GM18505 (cell line): ENCODE measurements at regions not wholly inside any gene's neighbourhood (a gene's known extent, or its start where the extent isn't known, plus 50 kb on each side); places are given as distances from the start of the nearest gene placed in this dataset.
"Not testable (repeated sequence)": the region's sequence is repeated elsewhere in the genome, so short reads cannot be mapped to it uniquely, and the experiment has no call there.

Source experiments
- ATAC-seq: cut with Tn5 transposase; IDR thresholded peaks from one replicate; pipeline ENCODE4 v1.9.1; 2021; ENCODE audit not compliant: unreplicated experiment
- POLR2A ChIP-seq: IDR thresholded peaks from 4 replicates; pipeline ENCODE4 v1.6.1; 2011; ENCODE audit warnings: borderline replicate concordance; ENCODE audit not compliant: insufficient read depth, insufficient read length; ENCODE audit errors: extremely low read depth

DNA sequence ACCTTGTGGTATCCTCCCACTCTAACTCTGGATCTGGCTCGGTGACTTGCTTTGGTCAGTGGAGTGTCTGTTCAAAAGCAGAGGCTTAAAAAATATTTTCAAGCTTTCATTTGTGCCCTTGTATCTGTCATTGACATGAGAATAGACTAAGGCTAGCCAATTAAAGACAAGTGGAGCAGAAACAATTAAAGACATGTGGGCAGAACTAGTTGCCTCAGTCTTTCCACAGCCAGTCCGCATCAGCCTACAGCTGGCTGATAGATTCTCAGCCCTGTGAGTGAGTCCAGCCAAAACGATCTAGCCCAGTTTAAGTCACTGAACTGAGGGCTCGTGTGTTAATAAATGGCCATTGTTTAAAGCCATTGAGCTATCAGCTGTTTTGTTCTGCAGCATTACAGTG, 185.2 kb upstream of the DGKB start:
- no peak for ATAC-seq
- TF ChIP-seq POLR2A: no peak

DNA sequence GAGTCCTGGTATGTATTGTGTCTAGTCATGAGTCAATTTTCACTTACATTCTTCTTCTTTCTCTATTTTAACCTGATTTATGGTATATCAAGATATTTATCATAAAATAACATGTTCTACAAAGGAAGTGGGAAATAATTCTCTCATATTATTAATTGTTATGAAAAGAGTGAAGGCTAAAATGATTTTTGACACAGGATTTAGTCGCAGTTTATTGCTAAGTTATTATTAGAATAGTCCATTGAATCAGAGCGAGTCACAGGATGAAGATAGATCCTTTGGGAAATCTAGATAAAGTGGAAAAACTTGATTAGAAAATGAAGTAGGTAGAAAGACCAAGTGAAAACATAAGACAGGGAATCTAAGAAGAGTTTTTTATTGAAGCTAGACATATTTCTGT, 184.3 kb upstream of the DGKB start:
- ATAC-seq: no peak
- no peak for TF ChIP-seq POLR2A

DNA sequence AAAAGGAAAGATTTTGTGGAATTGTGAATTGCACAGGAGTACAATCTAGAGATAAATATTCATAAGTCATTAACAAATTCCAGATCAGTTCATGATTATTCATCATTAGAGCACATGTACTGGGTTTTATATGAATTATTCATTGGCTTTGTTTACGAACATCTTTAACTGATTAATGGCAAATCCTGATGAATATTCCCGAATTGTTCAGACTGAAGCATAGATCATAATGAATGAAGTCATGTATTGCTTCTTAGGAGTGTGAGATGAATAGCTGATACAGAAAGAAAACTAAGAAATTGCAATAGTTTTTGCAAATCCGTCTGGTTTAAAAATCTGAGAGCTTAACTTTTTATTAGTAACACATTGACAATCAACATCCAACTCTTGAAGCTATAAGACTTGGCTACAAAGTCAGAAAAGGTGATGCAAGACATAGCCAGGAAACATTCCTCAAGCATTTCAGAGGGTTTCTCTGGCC, 183.6 kb upstream of the DGKB start:
- ATAC-seq: no peak
- TF ChIP-seq POLR2A: no peak

DNA sequence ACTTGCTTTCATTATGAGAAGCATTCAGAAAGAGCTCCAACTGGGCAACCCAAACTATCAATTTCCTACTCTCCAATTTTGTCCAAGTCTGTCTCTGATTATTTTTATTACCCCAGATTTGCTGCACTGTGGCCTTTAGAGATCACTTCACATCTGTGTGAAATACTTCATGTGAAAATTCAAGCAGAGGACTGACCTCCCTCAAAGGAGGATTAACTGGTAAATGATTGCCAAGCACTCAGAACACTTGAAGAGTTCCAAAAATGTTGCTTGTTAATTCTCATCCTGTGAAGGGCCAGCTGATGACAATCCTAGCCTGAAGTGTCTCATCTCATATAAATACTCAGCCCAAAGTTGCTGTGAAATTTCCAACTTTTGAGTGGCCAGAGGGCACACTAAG, 182.8 kb upstream of the DGKB start:
- TF ChIP-seq POLR2A: no peak
- no peak for ATAC-seq

DNA sequence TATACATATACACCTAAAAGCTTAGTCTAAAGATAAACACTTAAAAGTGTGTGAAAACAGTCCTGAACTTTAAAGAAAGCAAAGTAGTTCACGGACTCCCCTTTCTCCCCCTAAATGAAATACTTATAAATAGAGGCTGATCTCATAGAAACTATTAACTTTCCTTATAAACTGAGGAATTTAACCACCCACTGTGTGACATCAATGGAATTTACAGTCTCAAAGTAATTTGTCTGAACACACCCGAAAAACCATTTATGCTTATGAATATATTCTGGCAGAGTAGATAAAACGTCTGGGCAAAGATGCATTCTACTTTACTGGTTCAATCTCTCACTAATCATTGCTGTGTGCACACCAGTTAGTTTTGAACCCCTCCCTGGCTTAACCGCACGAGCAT, 181.8 kb upstream of the DGKB start:
- TF ChIP-seq POLR2A: no peak

DNA sequence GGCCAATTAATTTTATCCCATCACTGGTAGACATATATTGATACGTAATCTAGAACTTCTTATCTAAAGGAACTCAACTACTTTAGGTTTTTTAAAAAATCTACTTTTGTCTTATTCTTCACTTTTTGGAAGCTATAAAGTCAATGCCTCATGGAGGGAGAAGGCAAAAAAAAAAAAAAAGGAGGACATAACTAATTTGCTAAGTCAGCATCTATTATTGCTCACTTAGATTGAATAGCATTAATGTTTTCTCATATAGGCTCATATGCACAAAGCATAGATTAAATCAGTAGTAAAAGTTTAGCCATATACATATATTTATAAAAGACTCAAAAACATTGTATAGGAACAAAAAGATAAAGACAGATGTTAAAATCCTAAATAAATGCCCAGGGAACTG, 179.3 kb upstream of the DGKB start:
- TF ChIP-seq POLR2A: no peak
- no peak for ATAC-seq

More for the DNA sequence above, 181.8 kb upstream of the DGKB start:
- no peak for ATAC-seq

DNA sequence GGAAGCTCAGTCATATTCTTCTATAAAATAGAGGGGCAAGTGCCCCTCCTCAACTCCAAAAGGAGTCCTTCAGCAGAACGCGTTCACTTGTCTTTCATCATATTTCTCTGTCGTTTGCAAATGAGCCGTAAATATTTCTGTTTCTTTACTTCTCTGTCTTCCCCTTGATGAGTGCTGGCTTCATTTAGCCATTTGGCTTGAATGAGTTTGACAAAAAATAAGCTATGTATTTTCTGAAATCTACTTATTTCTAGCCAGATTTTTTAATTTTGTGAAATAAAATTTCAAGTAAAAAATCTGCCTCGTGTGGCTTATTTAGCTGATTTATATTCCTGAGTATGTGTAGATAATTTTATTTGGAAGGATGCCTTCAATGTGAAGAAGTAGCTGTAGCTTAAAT, 170.8 kb upstream of the DGKB start:
- ATAC-seq: no peak
- TF ChIP-seq POLR2A: no peak

DNA sequence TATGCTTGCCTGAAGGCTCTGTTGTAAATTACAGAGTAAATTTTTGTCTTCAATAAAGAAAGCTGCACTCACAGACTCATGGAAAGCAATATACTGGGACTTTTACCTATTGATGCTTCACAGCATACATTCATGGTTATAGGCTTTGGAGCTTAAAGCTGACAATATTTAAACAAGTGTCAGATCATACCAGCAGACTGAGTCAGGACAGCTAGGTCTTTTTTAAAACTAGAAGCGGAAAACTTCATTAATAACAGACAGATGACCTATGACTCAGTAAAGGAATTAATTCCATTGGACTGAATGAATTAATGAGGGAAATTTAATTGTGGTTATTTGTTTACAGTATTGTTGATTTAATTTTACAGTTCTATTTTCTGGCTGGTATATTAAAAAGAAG, 165.8 kb upstream of the DGKB start:
- TF ChIP-seq POLR2A: no peak
- ATAC-seq: no peak

DNA sequence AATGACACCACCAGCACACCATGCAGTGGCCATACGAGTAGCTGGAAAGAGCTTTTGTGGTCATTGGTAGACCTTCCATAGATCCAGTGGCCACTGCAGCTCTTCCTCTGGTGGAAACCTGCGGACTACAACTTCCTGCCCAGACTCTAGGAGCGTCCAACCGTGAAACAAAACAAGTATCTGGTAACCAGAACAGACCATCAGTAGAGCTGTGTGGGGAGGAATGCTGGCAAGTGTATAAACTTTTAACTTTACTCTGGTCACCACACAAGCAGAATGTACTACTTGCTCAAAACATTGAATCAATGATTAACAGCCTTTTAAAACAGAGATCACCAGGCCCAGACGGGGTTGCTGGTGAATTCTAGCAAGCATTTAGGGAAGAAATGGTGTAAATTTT, 154.7 kb upstream of the DGKB start:
- no peak for ATAC-seq

DNA sequence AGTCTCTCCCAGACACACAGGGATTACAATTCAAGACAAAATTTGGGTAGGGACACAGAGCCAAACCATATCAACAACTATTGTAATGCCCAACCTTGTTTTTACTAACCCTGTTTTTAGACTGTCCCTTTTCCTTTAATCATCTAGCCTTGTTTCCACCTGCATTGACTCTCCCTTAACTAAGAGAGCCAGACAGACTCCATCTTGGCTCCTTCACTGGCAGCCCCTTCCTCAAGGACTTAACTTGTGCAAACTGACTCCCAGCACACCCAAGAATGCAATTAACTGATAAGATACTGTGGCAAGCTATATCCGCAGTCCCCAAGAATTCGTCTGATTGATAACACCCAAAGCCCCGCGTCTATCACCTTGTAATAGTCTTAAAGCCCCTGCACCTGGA, 151.8 kb upstream of the DGKB start:
- not testable (repeated sequence) for ATAC-seq

More for the DNA sequence above, 154.7 kb upstream of the DGKB start:
- TF ChIP-seq POLR2A: no peak

DNA sequence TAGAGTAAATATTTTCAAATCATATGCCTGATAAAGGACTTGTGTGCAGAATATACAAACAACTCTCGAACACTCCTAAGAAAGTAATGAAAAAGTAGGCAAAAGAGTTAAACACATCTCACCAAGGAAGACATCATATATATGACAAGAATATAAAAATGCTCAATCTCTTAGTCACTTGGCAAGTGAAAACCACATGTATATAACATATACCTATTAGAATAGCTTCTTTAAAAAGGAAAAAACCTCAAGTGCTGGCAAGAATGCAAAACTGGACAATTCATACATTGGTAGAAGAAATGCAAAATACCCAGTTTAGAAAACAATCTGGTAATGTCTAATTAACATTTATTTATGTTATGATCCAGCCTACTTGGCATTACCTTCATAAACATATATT, 146.6 kb upstream of the DGKB start:
- no peak for TF ChIP-seq POLR2A
- ATAC-seq: no peak

DNA sequence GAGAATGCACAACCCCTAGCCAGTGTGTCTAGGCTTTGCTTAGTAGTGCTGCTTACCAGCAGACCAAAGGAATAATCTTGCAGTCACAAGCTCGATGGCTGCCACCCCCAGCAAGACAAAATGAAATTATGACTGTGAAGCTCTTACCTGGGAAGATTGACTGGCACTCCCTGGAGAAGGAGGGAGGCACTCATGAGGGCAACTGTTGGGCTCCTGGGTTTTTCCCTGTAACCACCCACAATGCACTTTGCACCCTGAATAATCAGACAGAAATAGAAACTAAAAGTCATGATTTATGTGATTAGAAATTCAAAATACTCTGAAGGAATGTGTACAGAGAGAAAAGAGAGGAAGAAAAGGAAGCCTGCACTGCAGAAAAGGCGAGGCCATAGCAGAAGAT, 144.3 kb upstream of the DGKB start:
- TF ChIP-seq POLR2A: no peak
- no peak for ATAC-seq

DNA sequence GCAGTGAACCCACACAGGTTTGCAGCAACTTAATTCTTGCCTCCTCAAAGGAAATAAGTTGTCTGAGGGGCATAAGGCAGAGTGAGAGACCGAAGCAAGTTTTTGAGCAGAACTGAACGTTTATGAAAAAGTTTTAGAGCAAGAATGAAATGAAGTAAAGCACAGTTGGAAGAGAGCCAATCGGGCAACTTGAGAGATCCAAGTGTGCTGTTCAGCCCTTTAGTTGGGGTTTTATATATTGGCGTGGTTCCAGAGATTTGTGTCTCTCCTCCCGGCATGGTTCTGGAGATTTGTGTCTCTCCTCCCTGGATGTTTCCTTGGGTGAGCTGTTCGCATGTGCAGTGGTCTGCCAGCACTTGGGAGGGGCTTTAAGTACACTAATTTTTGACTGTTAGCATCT, 141.4 kb upstream of the DGKB start:
- no peak for TF ChIP-seq POLR2A
- ATAC-seq: no peak

DNA sequence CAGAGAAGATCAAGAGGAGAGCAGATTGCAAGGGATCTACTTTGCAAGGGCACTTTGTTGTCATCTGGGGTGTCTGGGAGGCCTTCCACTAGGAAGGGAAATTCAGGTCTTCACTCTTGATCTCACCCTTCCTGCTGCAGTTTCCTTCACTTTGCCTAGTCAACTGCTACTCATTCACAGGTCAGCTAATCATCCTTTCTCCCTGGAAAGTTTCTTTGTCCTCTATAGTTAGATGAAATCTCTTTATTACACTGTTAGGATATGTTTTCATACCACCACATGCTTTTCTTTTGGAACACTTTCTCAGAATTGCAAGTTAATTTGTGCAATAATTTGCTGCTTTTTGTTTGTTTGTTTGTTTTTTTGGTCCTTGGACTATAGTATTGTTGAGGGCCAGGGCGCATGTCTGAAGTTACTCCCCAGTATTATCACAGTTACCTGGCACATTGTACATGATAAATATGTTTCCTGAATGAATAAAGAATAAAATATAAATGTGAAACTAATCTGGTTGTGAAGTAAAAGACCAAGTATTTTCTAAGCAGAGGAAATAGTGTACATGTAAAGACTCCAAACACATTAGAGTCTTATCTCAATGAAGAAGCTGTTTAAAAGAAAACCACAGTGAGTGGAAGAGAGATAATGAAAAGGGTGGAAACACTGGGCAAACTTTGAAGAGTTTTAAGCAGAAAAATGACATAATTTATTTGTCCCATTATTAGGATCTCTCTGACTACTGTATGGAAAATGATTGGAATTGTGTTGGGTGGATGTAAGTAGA, 139.9 kb upstream of the DGKB start:
- no peak for TF ChIP-seq POLR2A
- ATAC-seq: no peak

DNA sequence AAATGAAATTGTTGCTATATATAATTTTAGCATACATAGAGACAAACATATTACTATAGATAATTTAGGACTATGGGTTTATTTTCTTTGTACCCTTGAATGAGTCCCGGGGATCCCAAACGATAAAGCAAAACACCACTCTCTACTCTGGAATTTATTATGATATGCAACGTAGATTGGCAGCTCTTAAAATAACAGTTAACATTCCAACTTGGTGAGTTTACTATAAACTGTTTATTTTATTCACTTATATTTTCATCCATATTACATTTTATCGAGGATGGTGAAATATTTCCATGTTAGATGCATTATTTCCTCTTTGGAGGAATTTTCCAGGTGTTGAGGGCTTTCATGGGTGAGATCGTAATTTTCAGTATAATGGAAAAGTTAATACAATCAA, 138.7 kb upstream of the DGKB start:
- no peak for TF ChIP-seq POLR2A
- ATAC-seq: no peak
